ENCODE measurements at regions not wholly inside any gene's neighbourhood (a gene's known extent, or its start where the extent isn't known, plus 50 kb on each side); places are given as distances from the start of the nearest gene placed in this dataset.

- Histone ChIP-seq H3K36me3 (no peaks in the 10 kb centered on the region), H3K4me1 (no peaks in the 10 kb centered on the region), H3K27me3 (no peaks in the 10 kb centered on the region), H3K27ac (no peak overlapping the region), H3K4me3 (no peak overlapping the region), H3K9me3 (peaks cover 0 to 3% (median 0%) of the 10 kb centered on the region in 4 donors)
- intact Hi-C loops (cut with DNase I): no loop called here
- no peak for TF ChIP-seq POLR2A (IDR thresholded peaks at IDR 0.05)
- DNase-seq: no peak
- WGBS (ENCODE audit: insufficient coverage, low coverage, low lambda C conversion rate, missing lambda C conversion rate): 60% methylated on average over 4 of the region's 4 CpGs
- ATAC-seq: no peak
These were observed 317.1 kb downstream of the MAT2B start for GRCh38 chr5:163822548-163822947.

DNA sequence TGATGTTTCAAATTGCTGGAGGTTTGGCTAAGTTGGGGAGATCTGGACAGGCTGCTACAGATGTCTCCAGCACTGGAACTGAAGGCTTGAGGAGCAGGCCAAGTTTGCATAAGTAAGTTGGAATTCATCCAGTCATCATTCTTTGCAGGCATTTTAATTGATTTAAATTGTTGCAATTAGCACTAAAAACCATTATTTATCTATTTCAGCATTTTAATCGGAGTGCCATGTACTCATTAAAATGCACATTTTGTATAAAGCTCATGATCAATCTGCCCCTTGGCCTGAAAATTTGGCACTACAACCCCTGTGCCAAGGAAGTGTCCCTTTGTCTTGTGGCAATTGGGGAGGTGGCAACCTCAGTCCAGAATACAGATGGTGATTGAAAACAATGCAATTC is 320.2 kb downstream of the MAT2B start:
- Histone ChIP-seq H3K36me3 (no peaks in the 10 kb centered on the region), H3K27ac (no peak overlapping the region), H3K4me1 (no peaks in the 10 kb centered on the region), H3K4me3 (no peak overlapping the region), H3K27me3 (no peaks in the 10 kb centered on the region), H3K9me3 (peaks cover 0 to 3% (median 0%) of the 10 kb centered on the region in 4 donors)
- TF ChIP-seq, protein P1, sequence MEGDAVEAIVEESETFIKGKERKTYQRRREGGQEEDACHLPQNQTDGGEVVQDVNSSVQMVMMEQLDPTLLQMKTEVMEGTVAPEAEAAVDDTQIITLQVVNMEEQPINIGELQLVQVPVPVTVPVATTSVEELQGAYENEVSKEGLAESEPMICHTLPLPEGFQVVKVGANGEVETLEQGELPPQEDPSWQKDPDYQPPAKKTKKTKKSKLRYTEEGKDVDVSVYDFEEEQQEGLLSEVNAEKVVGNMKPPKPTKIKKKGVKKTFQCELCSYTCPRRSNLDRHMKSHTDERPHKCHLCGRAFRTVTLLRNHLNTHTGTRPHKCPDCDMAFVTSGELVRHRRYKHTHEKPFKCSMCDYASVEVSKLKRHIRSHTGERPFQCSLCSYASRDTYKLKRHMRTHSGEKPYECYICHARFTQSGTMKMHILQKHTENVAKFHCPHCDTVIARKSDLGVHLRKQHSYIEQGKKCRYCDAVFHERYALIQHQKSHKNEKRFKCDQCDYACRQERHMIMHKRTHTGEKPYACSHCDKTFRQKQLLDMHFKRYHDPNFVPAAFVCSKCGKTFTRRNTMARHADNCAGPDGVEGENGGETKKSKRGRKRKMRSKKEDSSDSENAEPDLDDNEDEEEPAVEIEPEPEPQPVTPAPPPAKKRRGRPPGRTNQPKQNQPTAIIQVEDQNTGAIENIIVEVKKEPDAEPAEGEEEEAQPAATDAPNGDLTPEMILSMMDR (IDR thresholded peaks at IDR 0.05): no peak
- no peak for TF ChIP-seq POLR2A (IDR thresholded peaks at IDR 0.05)
- DNase-seq (no peak), ATAC-seq (no peak)
- intact Hi-C loops (cut with DNase I): no loop called here
- WGBS (ENCODE audit: insufficient coverage, low coverage, low lambda C conversion rate, missing lambda C conversion rate): 29% methylated on average over 1 of the region's 1 CpG

DNA sequence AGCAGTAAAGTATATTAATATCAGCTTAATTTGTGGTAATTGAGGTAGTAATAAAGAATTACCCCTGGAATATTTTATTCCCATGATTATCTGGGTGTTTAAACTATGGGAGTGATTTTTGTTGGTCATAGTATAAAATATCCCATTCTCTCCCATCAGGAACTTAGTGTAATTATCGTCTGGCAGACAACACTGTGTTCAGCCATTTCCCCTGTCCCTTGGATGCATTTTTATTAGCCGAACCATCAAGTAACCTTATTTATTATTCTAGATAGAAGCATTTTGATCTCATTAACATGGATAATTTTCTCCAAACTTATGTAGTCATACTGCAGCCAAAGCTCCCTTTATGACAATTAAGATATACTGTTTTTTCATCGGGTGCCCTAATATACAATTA is 320.8 kb downstream of the MAT2B start:
- no peak for ATAC-seq
- Histone ChIP-seq H3K9me3 (peaks cover 0 to under 1% (median 0%) of the 10 kb centered on the region in 4 donors), H3K4me1 (no peaks in the 10 kb centered on the region), H3K27ac (no peak overlapping the region), H3K4me3 (no peak overlapping the region), H3K36me3 (no peaks in the 10 kb centered on the region), H3K27me3 (no peaks in the 10 kb centered on the region)
- intact Hi-C loops (cut with DNase I): no loop called here
- 64% methylated on average over 3 of the region's 3 CpGs for WGBS (ENCODE audit: insufficient coverage, low coverage, low lambda C conversion rate, missing lambda C conversion rate)
- TF ChIP-seq, protein P1 (IDR thresholded peaks at IDR 0.05): no peak
- no peak for TF ChIP-seq POLR2A (IDR thresholded peaks at IDR 0.05)
- DNase-seq: no peak

- Histone ChIP-seq H3K27ac (no peak overlapping the region), H3K27me3 (no peaks in the 10 kb centered on the region), H3K9me3 (no peaks in the 10 kb centered on the region), H3K36me3 (no peaks in the 10 kb centered on the region), H3K4me3 (no peak overlapping the region), H3K4me1 (no peaks in the 10 kb centered on the region)
- DNase-seq (no peak), ATAC-seq (no peak)
- TF ChIP-seq, protein P1 (IDR thresholded peaks at IDR 0.05): no peak
- no peak for TF ChIP-seq POLR2A (IDR thresholded peaks at IDR 0.05)
- intact Hi-C loops (cut with DNase I): no loop called here
- 58% methylated on average over 4 of the region's 4 CpGs for WGBS (ENCODE audit: insufficient coverage, low coverage, low lambda C conversion rate, missing lambda C conversion rate)
These were observed 326.7 kb downstream of the MAT2B start for GRCh38 chr5:163832155-163832554.

DNA sequence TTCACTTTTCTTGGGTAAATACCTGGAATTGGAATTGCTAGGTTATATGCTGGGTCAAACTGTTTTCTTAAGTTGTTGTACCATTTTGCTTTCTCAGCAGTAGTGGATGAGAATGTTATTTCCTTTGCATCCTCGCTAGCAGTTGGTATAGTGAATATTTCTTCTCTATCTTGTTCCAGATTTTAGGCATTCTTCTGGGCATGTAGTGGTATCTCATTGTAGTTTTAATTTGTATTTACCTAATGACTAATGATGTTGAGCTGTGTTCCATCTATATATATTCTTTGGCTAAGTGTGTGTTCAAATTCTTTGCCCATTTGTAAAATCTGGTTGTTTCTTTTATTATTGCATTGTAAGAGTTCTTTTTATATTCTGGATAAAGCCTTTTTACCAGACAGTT is 333.3 kb downstream of the MAT2B start:
- Histone ChIP-seq H3K4me1 (no peaks in the 10 kb centered on the region), H3K27ac (no peak overlapping the region), H3K27me3 (no peaks in the 10 kb centered on the region), H3K36me3 (no peaks in the 10 kb centered on the region), H3K9me3 (no peaks in the 10 kb centered on the region), H3K4me3 (no peak overlapping the region)
- no peak for TF ChIP-seq POLR2A (IDR thresholded peaks at IDR 0.05)
- TF ChIP-seq, protein P1 (IDR thresholded peaks at IDR 0.05): no peak
- 13% methylated on average over 1 of the region's 1 CpG for WGBS (ENCODE audit: insufficient coverage, low coverage, low lambda C conversion rate, missing lambda C conversion rate)
- intact Hi-C loops (cut with DNase I): no loop called here
- ATAC-seq: no peak
- DNase-seq: no peak
